Breast epithelium (tissue), 3 donors: ENCODE measurements at regions not wholly inside any gene's neighbourhood (a gene's known extent, or its start where the extent isn't known, plus 50 kb on each side); places are given as distances from the start of the nearest gene placed in this dataset.

Experiments used
- POLR2A ChIP-seq: fragments of 450-650 bp; IDR thresholded peaks from one replicate; pipeline ENCODE4 v1.6.1; 2016; ENCODE audit warnings: antibody characterized with exemption, mild to moderate bottlenecking, moderate library complexity
- POLR2AphosphoS5 ChIP-seq, 3 donors: sonication (generic); formaldehyde crosslinking; IDR thresholded peaks; one replicate each; pipeline ENCODE4 v1.6.1; 2017; ENCODE audit warnings: antibody characterized with exemption in 3 of 3
- TF ChIP-seq, protein P1 (sequence below), 3 donors: fragments of 450-650 bp; IDR thresholded peaks; one replicate each; pipeline ENCODE4 v1.5.1; 2016 to 2017; ENCODE audit warnings: antibody characterized with exemption in 3 of 3, mild to moderate bottlenecking in 3 of 3, moderate library complexity in 3 of 3

DNA sequence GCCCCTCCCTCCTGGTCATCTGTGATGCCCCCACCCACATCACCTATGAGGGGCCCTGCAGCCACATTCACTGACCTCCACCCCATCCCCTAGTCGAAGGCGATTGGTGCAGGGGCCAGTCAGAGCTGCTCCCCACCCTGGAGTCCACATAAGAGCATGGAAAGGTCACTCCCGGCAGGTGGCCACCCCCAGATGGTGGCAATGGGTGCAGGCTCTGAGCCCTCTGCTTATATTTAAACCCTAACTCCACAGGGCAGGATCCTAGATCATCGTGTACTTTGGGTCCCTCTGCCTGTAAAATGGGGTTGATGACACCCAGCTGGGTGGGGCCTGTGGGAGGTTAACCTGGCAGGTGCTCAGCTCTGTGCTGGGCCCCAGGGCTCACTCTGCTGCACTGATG, 186.8 kb upstream of the C1orf174 start:
- TF ChIP-seq, protein P1, sequence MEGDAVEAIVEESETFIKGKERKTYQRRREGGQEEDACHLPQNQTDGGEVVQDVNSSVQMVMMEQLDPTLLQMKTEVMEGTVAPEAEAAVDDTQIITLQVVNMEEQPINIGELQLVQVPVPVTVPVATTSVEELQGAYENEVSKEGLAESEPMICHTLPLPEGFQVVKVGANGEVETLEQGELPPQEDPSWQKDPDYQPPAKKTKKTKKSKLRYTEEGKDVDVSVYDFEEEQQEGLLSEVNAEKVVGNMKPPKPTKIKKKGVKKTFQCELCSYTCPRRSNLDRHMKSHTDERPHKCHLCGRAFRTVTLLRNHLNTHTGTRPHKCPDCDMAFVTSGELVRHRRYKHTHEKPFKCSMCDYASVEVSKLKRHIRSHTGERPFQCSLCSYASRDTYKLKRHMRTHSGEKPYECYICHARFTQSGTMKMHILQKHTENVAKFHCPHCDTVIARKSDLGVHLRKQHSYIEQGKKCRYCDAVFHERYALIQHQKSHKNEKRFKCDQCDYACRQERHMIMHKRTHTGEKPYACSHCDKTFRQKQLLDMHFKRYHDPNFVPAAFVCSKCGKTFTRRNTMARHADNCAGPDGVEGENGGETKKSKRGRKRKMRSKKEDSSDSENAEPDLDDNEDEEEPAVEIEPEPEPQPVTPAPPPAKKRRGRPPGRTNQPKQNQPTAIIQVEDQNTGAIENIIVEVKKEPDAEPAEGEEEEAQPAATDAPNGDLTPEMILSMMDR (IDR thresholded peaks at IDR 0.05) = no peak
- no peak for TF ChIP-seq POLR2A
- TF ChIP-seq POLR2AphosphoS5 (IDR thresholded peaks at IDR 0.05) = no peak
